HG03571 (cell line): ENCODE measurements at regions not wholly inside any gene's neighbourhood (a gene's known extent, or its start where the extent isn't known, plus 50 kb on each side); places are given as distances from the start of the nearest gene placed in this dataset.

Experiments used
- ATAC-seq: cut with Tn5 transposase; IDR thresholded peaks from one replicate; pipeline ENCODE4 v1.9.1; 2021; ENCODE audit not compliant: unreplicated experiment

- no peak for ATAC-seq
Measured at GRCh38 chr1:209041927-209042326, 541.6 kb upstream of the CAMK1G start.

- ATAC-seq: no peak
Measured at GRCh38 chr1:209042413-209042812, 541.1 kb upstream of the CAMK1G start.

GRCh38 chr1:209045331-209046057 lies 538.0 kb upstream of the CAMK1G start:
- no peak for ATAC-seq

- ATAC-seq: no peak
Measured at GRCh38 chr1:209046058-209046417, 537.5 kb upstream of the CAMK1G start.

- no peak for ATAC-seq
Measured at GRCh38 chr1:209046935-209047334, 536.6 kb upstream of the CAMK1G start.

GRCh38 chr1:209048941-209049669 lies 534.4 kb upstream of the CAMK1G start:
- ATAC-seq: no peak

GRCh38 chr1:209051570-209051969 lies 531.9 kb upstream of the CAMK1G start:
- no peak for ATAC-seq

- no peak for ATAC-seq
Measured at GRCh38 chr1:209053587-209053986, 529.9 kb upstream of the CAMK1G start.

- ATAC-seq: no peak
Measured at GRCh38 chr1:209057083-209057482, 526.4 kb upstream of the CAMK1G start.

GRCh38 chr1:209057901-209058300 lies 525.6 kb upstream of the CAMK1G start:
- ATAC-seq: no peak

GRCh38 chr1:209059376-209059775 lies 524.1 kb upstream of the CAMK1G start:
- ATAC-seq: no peak

GRCh38 chr1:209059981-209060380 lies 523.5 kb upstream of the CAMK1G start:
- ATAC-seq: no peak

GRCh38 chr1:209062081-209062620 lies 521.4 kb upstream of the CAMK1G start:
- no peak for ATAC-seq

- ATAC-seq: no peak
Measured at GRCh38 chr1:209062863-209063262, 520.7 kb upstream of the CAMK1G start.

- ATAC-seq: no peak
Measured at GRCh38 chr1:209063767-209064659, 519.5 kb upstream of the CAMK1G start.

GRCh38 chr1:209064850-209065706 lies 518.4 kb upstream of the CAMK1G start:
- no peak for ATAC-seq

- no peak for ATAC-seq
Measured at GRCh38 chr1:209072481-209072880, 511.0 kb upstream of the CAMK1G start.

GRCh38 chr1:209073879-209074278 lies 509.6 kb upstream of the CAMK1G start:
- ATAC-seq: no peak

GRCh38 chr1:209074575-209075250 lies 508.8 kb upstream of the CAMK1G start:
- no peak for ATAC-seq

GRCh38 chr1:209076688-209077087 lies 506.8 kb upstream of the CAMK1G start:
- no peak for ATAC-seq
